ENCODE measurements at regions not wholly inside any gene's neighbourhood (a gene's known extent, or its start where the extent isn't known, plus 50 kb on each side); places are given as distances from the start of the nearest gene placed in this dataset.

DNA sequence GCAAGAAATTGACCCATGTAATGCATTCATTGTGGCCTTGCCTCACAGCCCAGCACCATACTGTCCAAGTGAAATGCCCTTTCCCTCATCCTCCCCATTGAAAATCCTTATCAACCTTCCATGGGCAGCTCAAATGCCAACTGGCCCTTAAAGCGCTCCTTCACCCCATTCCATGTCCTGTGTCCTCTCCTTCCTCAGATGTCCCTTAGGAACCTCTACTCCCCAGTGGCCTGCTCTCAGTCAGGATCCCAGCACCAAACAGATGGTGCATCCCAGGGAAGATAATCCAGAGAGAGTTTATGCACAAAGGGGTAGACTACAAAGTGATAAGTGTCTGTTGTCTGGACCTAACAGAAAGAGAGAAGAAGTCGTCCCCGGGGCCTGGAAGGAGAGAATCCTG is 407.4 kb upstream of the ZNF507 start:
- Mint-ChIP-seq H3K4me3 (ENCODE audit: low read depth) (no peak overlapping the region), H3K27me3 (no peaks in the 10 kb centered on the region), H3K4me1 (ENCODE audit: low read depth) (peaks cover 1% of the 10 kb centered on the region), H3K36me3 (ENCODE audit: insufficient read depth) (no peaks in the 10 kb centered on the region), H3K27ac (no peak overlapping the region), H3K9me3 (ENCODE audit: low read depth) (no peaks in the 10 kb centered on the region)
- TF ChIP-seq, protein P1, sequence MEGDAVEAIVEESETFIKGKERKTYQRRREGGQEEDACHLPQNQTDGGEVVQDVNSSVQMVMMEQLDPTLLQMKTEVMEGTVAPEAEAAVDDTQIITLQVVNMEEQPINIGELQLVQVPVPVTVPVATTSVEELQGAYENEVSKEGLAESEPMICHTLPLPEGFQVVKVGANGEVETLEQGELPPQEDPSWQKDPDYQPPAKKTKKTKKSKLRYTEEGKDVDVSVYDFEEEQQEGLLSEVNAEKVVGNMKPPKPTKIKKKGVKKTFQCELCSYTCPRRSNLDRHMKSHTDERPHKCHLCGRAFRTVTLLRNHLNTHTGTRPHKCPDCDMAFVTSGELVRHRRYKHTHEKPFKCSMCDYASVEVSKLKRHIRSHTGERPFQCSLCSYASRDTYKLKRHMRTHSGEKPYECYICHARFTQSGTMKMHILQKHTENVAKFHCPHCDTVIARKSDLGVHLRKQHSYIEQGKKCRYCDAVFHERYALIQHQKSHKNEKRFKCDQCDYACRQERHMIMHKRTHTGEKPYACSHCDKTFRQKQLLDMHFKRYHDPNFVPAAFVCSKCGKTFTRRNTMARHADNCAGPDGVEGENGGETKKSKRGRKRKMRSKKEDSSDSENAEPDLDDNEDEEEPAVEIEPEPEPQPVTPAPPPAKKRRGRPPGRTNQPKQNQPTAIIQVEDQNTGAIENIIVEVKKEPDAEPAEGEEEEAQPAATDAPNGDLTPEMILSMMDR (IDR thresholded peaks at IDR 0.05; ENCODE audit: unreplicated experiment): no peak
- no peak for DNase-seq (ENCODE audit: low spot score, unreplicated experiment)

DNA sequence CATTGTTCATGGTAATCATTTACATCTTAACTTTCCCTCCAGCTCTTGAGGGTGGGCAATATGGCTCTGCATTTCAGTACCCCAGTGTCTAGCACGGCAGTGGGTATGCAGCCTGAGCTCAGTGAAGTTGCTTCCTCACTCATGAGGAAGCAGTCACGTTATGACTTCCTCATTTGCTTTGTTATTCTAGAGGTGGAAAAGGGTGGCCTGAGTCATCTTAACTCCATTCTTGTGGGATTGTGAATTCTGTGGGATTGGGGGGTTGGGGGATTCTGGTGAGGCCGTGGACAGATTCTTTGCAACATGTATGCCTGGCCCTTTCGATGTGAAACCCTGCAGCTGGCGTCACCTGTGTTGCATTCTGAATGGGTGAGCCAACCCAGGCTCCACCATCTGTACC is 406.7 kb upstream of the ZNF507 start:
- Mint-ChIP-seq H3K4me1 (ENCODE audit: low read depth) (peaks cover 8% of the 10 kb centered on the region), H3K36me3 (ENCODE audit: insufficient read depth) (no peaks in the 10 kb centered on the region), H3K4me3 (ENCODE audit: low read depth) (no peak overlapping the region), H3K27me3 (peaks cover 3% of the 10 kb centered on the region), H3K27ac (no peak overlapping the region), H3K9me3 (ENCODE audit: low read depth) (no peaks in the 10 kb centered on the region)
- TF ChIP-seq, protein P1 (IDR thresholded peaks at IDR 0.05; ENCODE audit: unreplicated experiment): no peak
- no peak for DNase-seq (ENCODE audit: low spot score, unreplicated experiment)

DNA sequence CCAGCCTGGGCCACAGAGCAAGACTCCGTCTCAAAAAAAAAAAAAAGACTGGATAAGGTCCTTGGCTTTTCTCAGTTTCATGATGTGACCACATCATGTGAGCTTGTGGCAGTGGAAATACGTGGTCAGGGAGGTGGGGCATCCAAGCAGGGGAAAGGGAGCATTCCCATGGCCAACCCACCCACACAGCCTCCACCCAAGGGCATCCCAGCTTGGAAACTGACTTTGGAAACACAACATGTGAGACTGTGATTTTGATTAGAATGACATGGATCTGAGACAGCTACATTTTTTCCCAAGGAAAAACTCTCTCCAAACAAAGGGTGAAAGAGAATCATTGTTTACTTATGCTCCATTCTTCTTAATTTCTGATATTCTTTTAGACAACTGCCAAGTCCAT is 405.0 kb upstream of the ZNF507 start:
- TF ChIP-seq, protein P1 (IDR thresholded peaks at IDR 0.05; ENCODE audit: unreplicated experiment): no peak
- Mint-ChIP-seq H3K27me3 (peaks cover 10% of the 10 kb centered on the region), H3K4me3 (ENCODE audit: low read depth) (no peak overlapping the region), H3K9me3 (ENCODE audit: low read depth) (no peaks in the 10 kb centered on the region), H3K4me1 (ENCODE audit: low read depth) (peaks cover 16% of the 10 kb centered on the region), H3K27ac (no peak overlapping the region), H3K36me3 (ENCODE audit: insufficient read depth) (no peaks in the 10 kb centered on the region)
- DNase-seq (ENCODE audit: low spot score, unreplicated experiment): no peak

DNA sequence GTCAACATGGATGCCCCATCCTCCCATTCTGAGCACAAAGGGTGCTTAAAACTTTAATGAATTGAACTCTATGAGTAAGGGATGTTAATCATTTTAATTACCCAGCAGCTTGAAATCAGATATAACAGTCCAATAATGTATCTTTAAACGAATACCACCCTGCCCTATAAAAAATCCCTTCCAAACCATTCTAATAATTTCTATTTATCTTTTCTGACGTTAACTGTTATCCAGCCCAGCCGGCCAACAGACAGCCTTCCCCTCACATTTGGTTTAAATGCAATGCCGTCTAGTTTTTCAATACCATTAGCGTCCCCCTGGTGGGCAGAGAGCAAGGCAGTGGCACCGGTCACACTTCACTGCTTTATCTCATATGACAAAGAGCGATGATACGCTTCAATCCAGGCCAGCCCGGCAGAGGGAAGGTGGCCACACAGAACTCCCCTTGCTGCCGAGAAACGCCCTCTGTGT is 402.2 kb upstream of the ZNF507 start:
- Mint-ChIP-seq H3K4me1 (ENCODE audit: low read depth) (peaks cover 16% of the 10 kb centered on the region), H3K27me3 (peaks cover 15% of the 10 kb centered on the region), H3K9me3 (ENCODE audit: low read depth) (no peaks in the 10 kb centered on the region), H3K36me3 (ENCODE audit: insufficient read depth) (no peaks in the 10 kb centered on the region), H3K27ac (peak overlapping the region; percentile 47), H3K4me3 (ENCODE audit: low read depth) (no peak overlapping the region)
- DNase-seq (ENCODE audit: low spot score, unreplicated experiment): no peak
- TF ChIP-seq, protein P1 (IDR thresholded peaks at IDR 0.05; ENCODE audit: unreplicated experiment): peak; percentile 44

DNA sequence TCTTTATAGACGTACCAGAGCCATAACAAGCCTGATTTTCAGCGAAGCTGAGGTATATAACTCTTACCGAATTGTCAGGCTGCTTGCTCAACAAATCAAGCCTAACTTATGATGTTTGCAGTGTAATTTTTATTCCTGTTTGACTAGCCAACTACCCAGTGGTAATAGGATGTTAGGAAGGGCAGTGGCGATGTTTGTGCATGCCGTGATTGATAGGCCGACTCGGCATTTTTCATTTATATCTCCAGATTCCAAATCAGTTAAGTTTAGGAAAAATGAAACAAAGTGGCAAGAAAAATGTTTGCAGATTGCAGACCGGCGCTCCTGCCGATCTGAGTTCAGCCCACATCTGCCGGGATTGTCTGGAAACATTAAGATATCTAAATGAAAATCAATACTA is 401.6 kb upstream of the ZNF507 start:
- no peaks in the 10 kb centered on the region for H3K36me3 Mint-ChIP-seq (ENCODE audit: insufficient read depth)
- no peak for DNase-seq (ENCODE audit: low spot score, unreplicated experiment)
- H3K27me3 Mint-ChIP-seq: peaks cover 15% of the 10 kb centered on the region
- TF ChIP-seq, protein P1 (IDR thresholded peaks at IDR 0.05; ENCODE audit: unreplicated experiment): no peak
- H3K4me1 Mint-ChIP-seq (ENCODE audit: low read depth): peaks cover 16% of the 10 kb centered on the region
- no peak overlapping the region for H3K4me3 Mint-ChIP-seq (ENCODE audit: low read depth)
- H3K27ac Mint-ChIP-seq: no peak overlapping the region
- no peaks in the 10 kb centered on the region for H3K9me3 Mint-ChIP-seq (ENCODE audit: low read depth)
